Tibial nerve (tissue), 4 donors: ENCODE measurements at regions not wholly inside any gene's neighbourhood (a gene's known extent, or its start where the extent isn't known, plus 50 kb on each side); places are given as distances from the start of the nearest gene placed in this dataset.
A peak's percentile ranks its signal among the peaks of the same experiment; 100 is the strongest.

Experiments used
- DNase-seq, 2 donors: peaks; one replicate each; pipeline ENCODE4 v3.0.0-alpha.2; 2019; ENCODE audit warnings: low spot score in 2 of 2
- H3K27ac ChIP-seq, 4 donors: fragments of 200-600 bp; sonication (generic) in 3 of 4; one replicate each; pipeline ENCODE4 v1.5.1; 2017 to 2019; ENCODE audit warnings: mild to moderate bottlenecking in 1 of 4
- H3K27me3 ChIP-seq, 2 donors: fragments of 200-600 bp; sonication (generic) in 1 of 2; one replicate each; pipeline versions ENCODE4 v1.5.1 to v1.6.0; 2017 to 2019
- H3K36me3 ChIP-seq, 3 donors: fragments of 200-600 bp; sonication (generic); one replicate each; pipeline ENCODE4 v1.5.1; 2018 to 2019
- H3K4me1 ChIP-seq, 4 donors: fragments of 200-600 bp; sonication (generic) in 3 of 4; one replicate each; pipeline ENCODE4 v1.5.1; 2017 to 2019
- H3K4me3 ChIP-seq, 4 donors: fragments of 200-600 bp; sonication (generic) in 3 of 4; one replicate each; pipeline ENCODE4 v1.5.1; 2017 to 2019; ENCODE audit warnings: mild to moderate bottlenecking in 1 of 4, moderate library complexity in 1 of 4
- H3K9me3 ChIP-seq, 4 donors: fragments of 200-600 bp; sonication (generic) in 3 of 4; one replicate each; pipeline ENCODE4 v1.5.1; 2017 to 2019
- CTCF ChIP-seq, 5 experiments: fragments of 200-600 bp in 3 of 5; fragments of 450-650 bp in 2 of 5; sonication (generic) in 3 of 5; IDR thresholded peaks; one replicate each; pipeline ENCODE4 v1.5.1; 2016 to 2019; ENCODE audit warnings: antibody characterized with exemption in 5 of 5, mild to moderate bottlenecking in 3 of 5, moderate library complexity in 2 of 5
- EP300 ChIP-seq, 2 donors: sonication (generic); formaldehyde crosslinking; IDR thresholded peaks; one replicate each; pipeline ENCODE4 v1.6.1; 2017; ENCODE audit warnings: antibody characterized with exemption in 2 of 2, mild to moderate bottlenecking in 1 of 2
- POLR2A ChIP-seq, 2 donors: fragments of 450-650 bp; IDR thresholded peaks; one replicate each; pipeline ENCODE4 v1.6.1; 2017; ENCODE audit warnings: antibody characterized with exemption in 2 of 2, mild to moderate bottlenecking in 2 of 2, moderate library complexity in 2 of 2
- WGBS, 2 donors: methylation state at CpG; one replicate each; pipeline ENCODE4 v1.1.5; 2018; 5-methylcytosine and 5-hydroxymethylcytosine counted together

- no peak for DNase-seq
- WGBS, 2 donors = 78 to 84% methylated on average over 7 of the region's 7 CpGs
- no peak for TF ChIP-seq EP300 (IDR thresholded peaks at IDR 0.05)
- TF ChIP-seq CTCF (IDR thresholded peaks at IDR 0.05) = no peak
- no peak for TF ChIP-seq POLR2A (IDR thresholded peaks at IDR 0.05)
Measured at GRCh38 chr6:4665489-4666417, 110.5 kb upstream of the CDYL start.

GRCh38 chr6:4664911-4665310 is 111.3 kb upstream of the CDYL start:
- 92 to 93% methylated on average over 6 of the region's 6 CpGs for WGBS, 2 donors

More at GRCh38 chr6:4665489-4666417, 110.5 kb upstream of the CDYL start:
- no peaks in the 10 kb centered on the region for H3K4me1 ChIP-seq
- H3K27ac ChIP-seq = no peak overlapping the region
- no peaks in the 10 kb centered on the region for H3K27me3 ChIP-seq
- no peaks in the 10 kb centered on the region for H3K9me3 ChIP-seq
- H3K36me3 ChIP-seq = no peaks in the 10 kb centered on the region
- H3K4me3 ChIP-seq = no peak overlapping the region

GRCh38 chr6:4664117-4664626 is 112.0 kb upstream of the CDYL start:
- 52 to 60% methylated on average over 7 of the region's 7 CpGs for WGBS, 2 donors
- Histone ChIP-seq H3K27ac (no peak overlapping the region), H3K4me3 (no peak overlapping the region)

More at GRCh38 chr6:4664911-4665310, 111.3 kb upstream of the CDYL start:
- H3K27me3 ChIP-seq = no peaks in the 10 kb centered on the region
- H3K4me1 ChIP-seq = no peaks in the 10 kb centered on the region
- no peak for TF ChIP-seq EP300 (IDR thresholded peaks at IDR 0.05)
- no peak for TF ChIP-seq POLR2A (IDR thresholded peaks at IDR 0.05)
- TF ChIP-seq CTCF (IDR thresholded peaks at IDR 0.05) = no peak
- H3K4me3 ChIP-seq = no peak overlapping the region
- no peak for DNase-seq
- H3K36me3 ChIP-seq = no peaks in the 10 kb centered on the region
- H3K27ac ChIP-seq = no peak overlapping the region
- no peaks in the 10 kb centered on the region for H3K9me3 ChIP-seq

GRCh38 chr6:4662886-4663285 is 113.3 kb upstream of the CDYL start:
- H3K4me1 ChIP-seq = no peaks in the 10 kb centered on the region
- WGBS, 2 donors = 74 to 79% methylated on average over 7 of the region's 7 CpGs
- DNase-seq = no peak
- no peaks in the 10 kb centered on the region for H3K27me3 ChIP-seq
- H3K4me3 ChIP-seq = no peak overlapping the region
- no peaks in the 10 kb centered on the region for H3K9me3 ChIP-seq
- no peak overlapping the region for H3K27ac ChIP-seq
- TF ChIP-seq CTCF (IDR thresholded peaks at IDR 0.05) = no peak
- TF ChIP-seq POLR2A (IDR thresholded peaks at IDR 0.05) = no peak
- no peak for TF ChIP-seq EP300 (IDR thresholded peaks at IDR 0.05)
- no peaks in the 10 kb centered on the region for H3K36me3 ChIP-seq

More at GRCh38 chr6:4664117-4664626, 112.0 kb upstream of the CDYL start:
- no peaks in the 10 kb centered on the region for H3K9me3 ChIP-seq
- H3K36me3 ChIP-seq = no peaks in the 10 kb centered on the region
- peak; percentile 16 to 59 for DNase-seq
- no peaks in the 10 kb centered on the region for H3K4me1 ChIP-seq
- no peaks in the 10 kb centered on the region for H3K27me3 ChIP-seq
- TF ChIP-seq EP300 (IDR thresholded peaks at IDR 0.05) (peak in 1 of 2 donors; percentile 33), CTCF (IDR thresholded peaks at IDR 0.05) (no peak)

GRCh38 chr6:4661391-4661790 is 114.8 kb upstream of the CDYL start:
- WGBS, 2 donors = 84 to 89% methylated on average over 8 of the region's 8 CpGs
- H3K27me3 ChIP-seq = no peaks in the 10 kb centered on the region
- H3K27ac ChIP-seq = no peak overlapping the region
- DNase-seq = no peak
- H3K4me1 ChIP-seq = no peaks in the 10 kb centered on the region
- TF ChIP-seq CTCF (IDR thresholded peaks at IDR 0.05) (no peak), POLR2A (IDR thresholded peaks at IDR 0.05) (no peak), EP300 (IDR thresholded peaks at IDR 0.05) (no peak)
- no peaks in the 10 kb centered on the region for H3K36me3 ChIP-seq
- no peak overlapping the region for H3K4me3 ChIP-seq
- H3K9me3 ChIP-seq = no peaks in the 10 kb centered on the region
